H1 (cell line): ENCODE measurements at regions not wholly inside any gene's neighbourhood (a gene's known extent, or its start where the extent isn't known, plus 50 kb on each side); places are given as distances from the start of the nearest gene placed in this dataset.

Source experiments
- ASH2L ChIP-seq: fragments of 200-600, 300-600 bp; sonication (generic); IDR thresholded peaks from one replicate; pipeline ENCODE4 v1.7.1; 2017; ENCODE audit warnings: low read length
- BRCA1 ChIP-seq: IDR thresholded peaks from 2 replicates; pipeline ENCODE4 v1.6.1; 2012; ENCODE audit warnings: low read depth, low read length, improper control_type of control experiment
- CEBPB ChIP-seq: IDR thresholded peaks from 2 replicates; pipeline ENCODE4 v1.6.1; 2012; ENCODE audit warnings: low read depth, low read length
- EGR1 ChIP-seq: IDR thresholded peaks from 2 replicates; pipeline ENCODE4 v1.6.1; 2011; ENCODE audit warnings: low read depth, low read length, borderline replicate concordance
- EP300 ChIP-seq, 2 experiments: IDR thresholded peaks; 1 replicate in 1 of 2; 2 replicates in 1 of 2; pipeline ENCODE4 v1.6.1; 2011 to 2012; ENCODE audit warnings: low read depth in 2 of 2, low read length in 2 of 2, mild to moderate bottlenecking in 2 of 2, borderline replicate concordance in 1 of 2, inconsistent platforms in 1 of 2, moderate library complexity in 1 of 2
- EZH2 ChIP-seq: fragments of 200-600 bp; sonication (generic); IDR thresholded peaks from 2 replicates; pipeline ENCODE4 v1.7.1; 2012; ENCODE audit warnings: low read depth, mild to moderate bottlenecking, moderate library complexity, low read length, inconsistent platforms; ENCODE audit not compliant: severe bottlenecking
- GTF2F1 ChIP-seq: IDR thresholded peaks from 2 replicates; pipeline ENCODE4 v1.6.1; 2012; ENCODE audit warnings: low read depth, low read length, improper control_type of control experiment, borderline replicate concordance
- SIRT6 ChIP-seq: IDR thresholded peaks from one replicate; pipeline ENCODE4 v1.7.1; 2012; ENCODE audit warnings: low read length, inconsistent platforms
- TAF1 ChIP-seq: IDR thresholded peaks from 2 replicates; pipeline ENCODE4 v1.6.1; 2011; ENCODE audit warnings: mild to moderate bottlenecking, low read depth, low read length
- TBP ChIP-seq: IDR thresholded peaks from 2 replicates; pipeline ENCODE4 v1.6.1; 2011; ENCODE audit warnings: low read depth, low read length, improper control_type of control experiment
- TF ChIP-seq, protein P1 (sequence below), 3 experiments: IDR thresholded peaks; 1 replicate in 2 of 3; 2 replicates in 1 of 3; pipeline versions ENCODE4 v1.5.1 to v1.6.1; 2011; ENCODE audit warnings: low read length in 3 of 3, mild to moderate bottlenecking in 3 of 3, inconsistent platforms in 2 of 3, low read depth in 1 of 3, moderate library complexity in 1 of 3; ENCODE audit not compliant: insufficient read depth in 1 of 3; ENCODE audit errors: control extremely low read depth in 1 of 3

DNA sequence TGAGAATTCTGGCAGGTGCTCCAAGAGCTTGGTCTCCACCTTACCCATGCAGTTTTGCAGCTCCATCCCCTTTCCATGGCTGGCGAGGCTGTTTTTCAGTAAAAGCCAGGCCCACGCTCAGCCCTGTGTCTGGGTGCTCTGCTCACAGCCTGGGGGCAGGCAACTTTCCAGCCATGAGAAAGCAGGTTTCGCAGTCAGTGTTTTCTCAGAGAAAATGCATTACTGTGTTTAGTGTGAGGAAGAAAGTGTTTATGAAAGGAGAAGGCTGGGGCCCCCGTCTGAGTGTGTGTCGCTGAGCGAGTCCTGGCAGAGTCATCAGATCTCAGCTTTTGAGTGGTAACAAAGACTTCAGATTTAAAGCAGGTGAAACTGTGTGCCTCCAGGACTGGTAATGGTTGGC lies 248.1 kb downstream of the IRX1 start:
- TF ChIP-seq, protein P1, sequence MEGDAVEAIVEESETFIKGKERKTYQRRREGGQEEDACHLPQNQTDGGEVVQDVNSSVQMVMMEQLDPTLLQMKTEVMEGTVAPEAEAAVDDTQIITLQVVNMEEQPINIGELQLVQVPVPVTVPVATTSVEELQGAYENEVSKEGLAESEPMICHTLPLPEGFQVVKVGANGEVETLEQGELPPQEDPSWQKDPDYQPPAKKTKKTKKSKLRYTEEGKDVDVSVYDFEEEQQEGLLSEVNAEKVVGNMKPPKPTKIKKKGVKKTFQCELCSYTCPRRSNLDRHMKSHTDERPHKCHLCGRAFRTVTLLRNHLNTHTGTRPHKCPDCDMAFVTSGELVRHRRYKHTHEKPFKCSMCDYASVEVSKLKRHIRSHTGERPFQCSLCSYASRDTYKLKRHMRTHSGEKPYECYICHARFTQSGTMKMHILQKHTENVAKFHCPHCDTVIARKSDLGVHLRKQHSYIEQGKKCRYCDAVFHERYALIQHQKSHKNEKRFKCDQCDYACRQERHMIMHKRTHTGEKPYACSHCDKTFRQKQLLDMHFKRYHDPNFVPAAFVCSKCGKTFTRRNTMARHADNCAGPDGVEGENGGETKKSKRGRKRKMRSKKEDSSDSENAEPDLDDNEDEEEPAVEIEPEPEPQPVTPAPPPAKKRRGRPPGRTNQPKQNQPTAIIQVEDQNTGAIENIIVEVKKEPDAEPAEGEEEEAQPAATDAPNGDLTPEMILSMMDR (IDR thresholded peaks at IDR 0.05; ENCODE audit: control extremely low read depth in 1 of 3, insufficient read depth in 1 of 3, low read depth in 1 of 3, low read length in 3 of 3), result no peak
- no peak for TF ChIP-seq EGR1
- no peak for TF ChIP-seq BRCA1
- TF ChIP-seq TAF1, result no peak
- TF ChIP-seq GTF2F1, result no peak
- TF ChIP-seq SIRT6, result no peak
- no peak for TF ChIP-seq ASH2L
- TF ChIP-seq EZH2, result no peak
- no peak for TF ChIP-seq TBP
- TF ChIP-seq EP300 (IDR thresholded peaks at IDR 0.05; ENCODE audit: borderline replicate concordance in 1 of 2, low read depth in 2 of 2, low read length in 2 of 2), result no peak
- no peak for TF ChIP-seq CEBPB
